BE2C (cell line): ENCODE measurements at regions not wholly inside any gene's neighbourhood (a gene's known extent, or its start where the extent isn't known, plus 50 kb on each side); places are given as distances from the start of the nearest gene placed in this dataset.
A peak's percentile ranks its signal among the peaks of the same experiment; 100 is the strongest.

Experiments used
- DNase-seq: peaks from one replicate; pipeline ENCODE4 v3.0.0-alpha.2; 2020
- H3K27me3 ChIP-seq: fragments of 250-450 bp; sonication (Bioruptor Pico); 2 replicates; pipeline ENCODE4 v1.5.1; 2020; ENCODE audit warnings: mild to moderate bottlenecking
- H3K36me3 ChIP-seq: fragments of 250-450 bp; sonication (Bioruptor Pico); 2 replicates; pipeline ENCODE4 v1.5.1; 2020; ENCODE audit warnings: mild to moderate bottlenecking
- H3K4me1 ChIP-seq: fragments of 250-450 bp; sonication (Bioruptor Pico); 2 replicates; pipeline ENCODE4 v1.5.1; 2020
- H3K4me3 ChIP-seq: 2 replicates; pipeline ENCODE4 v1.5.1; 2011; ENCODE audit warnings: low read depth, low read length
- H3K9me3 ChIP-seq: fragments of 250-450 bp; sonication (Bioruptor Pico); 2 replicates; pipeline ENCODE4 v1.5.1; 2020
- CTCF ChIP-seq: IDR thresholded peaks from 2 replicates; pipeline ENCODE4 v1.5.1; 2012; ENCODE audit warnings: mild to moderate bottlenecking, low read depth, low read length

GRCh38 chr18:55990186-55990585, 402.2 kb upstream of the TCF4 start:
- TF ChIP-seq CTCF, result no peak

DNA sequence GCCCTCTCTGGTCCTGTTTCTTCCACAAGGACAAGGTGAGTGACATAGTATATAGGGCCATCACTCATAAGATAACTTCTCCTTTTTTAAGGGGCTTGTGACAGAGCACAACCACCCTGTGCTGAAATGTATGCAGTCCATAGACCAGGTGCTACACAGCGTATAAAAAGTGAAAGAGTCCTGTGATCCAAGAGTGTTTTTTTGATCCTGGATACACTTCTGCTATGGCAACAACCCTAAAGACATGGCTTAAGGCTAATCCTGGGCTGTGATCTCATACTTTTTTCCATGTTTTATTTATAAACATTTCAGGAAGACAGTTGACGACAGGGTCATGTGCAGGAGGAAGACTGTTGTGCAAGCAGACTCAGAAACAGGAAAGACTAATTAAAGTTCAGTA, 400.5 kb upstream of the TCF4 start:
- no peak for DNase-seq
- Histone ChIP-seq H3K36me3 (no peaks in the 10 kb centered on the region), H3K27me3 (no peaks in the 10 kb centered on the region), H3K9me3 (no peaks in the 10 kb centered on the region), H3K4me1 (no peaks in the 10 kb centered on the region), H3K4me3 (no peak overlapping the region)
- no peak for TF ChIP-seq CTCF

More at GRCh38 chr18:55990186-55990585, 402.2 kb upstream of the TCF4 start:
- no peaks in the 10 kb centered on the region for H3K4me1 ChIP-seq
- H3K36me3 ChIP-seq, result no peaks in the 10 kb centered on the region
- H3K27me3 ChIP-seq, result no peaks in the 10 kb centered on the region
- H3K4me3 ChIP-seq, result no peak overlapping the region
- no peak for DNase-seq
- H3K9me3 ChIP-seq, result no peaks in the 10 kb centered on the region

GRCh38 chr18:55983433-55983832, 395.4 kb upstream of the TCF4 start:
- Histone ChIP-seq H3K36me3 (no peaks in the 10 kb centered on the region), H3K4me1 (no peaks in the 10 kb centered on the region), H3K9me3 (no peaks in the 10 kb centered on the region), H3K27me3 (no peaks in the 10 kb centered on the region), H3K4me3 (no peak overlapping the region)
- DNase-seq, result no peak
- TF ChIP-seq CTCF, result no peak

GRCh38 chr18:55982992-55983391, 395.0 kb upstream of the TCF4 start:
- DNase-seq, result peak; percentile 18
- H3K4me3 ChIP-seq, result no peak overlapping the region

GRCh38 chr18:55981712-55982475, 393.9 kb upstream of the TCF4 start:
- Histone ChIP-seq H3K27me3 (no peaks in the 10 kb centered on the region), H3K4me1 (no peaks in the 10 kb centered on the region), H3K9me3 (no peaks in the 10 kb centered on the region), H3K4me3 (no peak overlapping the region), H3K36me3 (no peaks in the 10 kb centered on the region)
- DNase-seq, result no peak
- TF ChIP-seq CTCF, result no peak

More at GRCh38 chr18:55982992-55983391, 395.0 kb upstream of the TCF4 start:
- H3K36me3 ChIP-seq, result no peaks in the 10 kb centered on the region
- no peaks in the 10 kb centered on the region for H3K27me3 ChIP-seq
- no peak for TF ChIP-seq CTCF
- H3K4me1 ChIP-seq, result no peaks in the 10 kb centered on the region
- no peaks in the 10 kb centered on the region for H3K9me3 ChIP-seq

DNA sequence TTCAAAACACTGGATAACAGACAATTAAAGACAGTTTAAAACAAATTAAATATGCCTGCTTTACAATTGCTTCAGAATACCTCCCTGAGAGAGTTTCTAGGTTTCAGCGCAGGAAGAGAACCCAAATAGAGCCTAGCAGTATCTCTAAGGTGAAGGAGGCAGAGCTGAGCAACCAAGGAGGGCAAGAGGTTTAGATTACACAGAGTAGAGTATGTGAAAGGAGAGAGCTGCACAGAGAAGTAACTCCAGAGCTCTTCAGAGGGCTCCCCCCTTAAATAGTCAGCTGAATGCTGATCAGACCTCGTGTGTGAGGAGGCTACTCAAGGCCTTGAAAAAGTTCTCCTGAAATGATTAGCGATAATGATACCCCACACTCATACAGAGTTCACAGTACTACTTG, 386.5 kb upstream of the TCF4 start:
- no peaks in the 10 kb centered on the region for H3K4me1 ChIP-seq
- H3K4me3 ChIP-seq, result no peak overlapping the region
- TF ChIP-seq CTCF, result no peak
- no peaks in the 10 kb centered on the region for H3K27me3 ChIP-seq
- no peaks in the 10 kb centered on the region for H3K9me3 ChIP-seq
- no peak for DNase-seq
- H3K36me3 ChIP-seq, result no peaks in the 10 kb centered on the region
